Ascending aorta (tissue), 2 donors: ENCODE measurements at regions not wholly inside any gene's neighbourhood (a gene's known extent, or its start where the extent isn't known, plus 50 kb on each side); places are given as distances from the start of the nearest gene placed in this dataset.

Experiments
- DNase-seq, 2 donors: peaks; one replicate each; pipeline ENCODE4 v3.0.0-alpha.2; 2019; ENCODE audit warnings: low spot score in 2 of 2
- H3K27ac ChIP-seq, 2 donors: fragments of 200-600 bp; sonication (generic); one replicate each; pipeline ENCODE4 v1.5.1; 2016 to 2017; ENCODE audit warnings: mild to moderate bottlenecking in 1 of 2
- H3K27me3 ChIP-seq: fragments of 200-600 bp; sonication (generic); one replicate; pipeline ENCODE4 v1.5.1; 2017
- H3K36me3 ChIP-seq, 2 donors: fragments of 200-600 bp; sonication (generic); one replicate each; pipeline ENCODE4 v1.5.1; 2016
- H3K4me1 ChIP-seq, 2 donors: fragments of 200-600 bp; sonication (generic); one replicate each; pipeline ENCODE4 v1.5.1; 2016 to 2017; ENCODE audit warnings: mild to moderate bottlenecking in 1 of 2
- H3K4me3 ChIP-seq, 2 donors: fragments of 200-600 bp; sonication (generic); one replicate each; pipeline ENCODE4 v1.5.1; 2016 to 2017; ENCODE audit warnings: mild to moderate bottlenecking in 1 of 2
- H3K9me3 ChIP-seq, 2 donors: fragments of 200-600 bp; sonication (generic); one replicate each; pipeline ENCODE4 v1.5.1; 2016
- CTCF ChIP-seq, 3 experiments: fragments of 200-600 bp in 2 of 3; fragments of 450-650 bp in 1 of 3; sonication (generic) in 2 of 3; IDR thresholded peaks; one replicate each; pipeline ENCODE4 v1.5.1; 2016 to 2019; ENCODE audit warnings: antibody characterized with exemption in 3 of 3, mild to moderate bottlenecking in 1 of 3, moderate library complexity in 1 of 3
- intact Hi-C: fragments of 100-400 bp; cut with DNase I; formaldehyde crosslinking; loops from one replicate; pipeline ENCODE4 v1.15.1; 2023

GRCh38 chr12:59173695-59174094, 253.4 kb upstream of the LRIG3 start:
- Histone ChIP-seq H3K36me3 (no peaks in the 10 kb centered on the region), H3K27me3 (no peaks in the 10 kb centered on the region), H3K4me1 (no peaks in the 10 kb centered on the region), H3K9me3 (no peaks in the 10 kb centered on the region), H3K27ac (no peak overlapping the region), H3K4me3 (no peak overlapping the region)
- intact Hi-C loops: no loop called here
- DNase-seq: no peak
- TF ChIP-seq CTCF (IDR thresholded peaks at IDR 0.05): no peak

GRCh38 chr12:59168647-59169046, 248.3 kb upstream of the LRIG3 start:
- no peak for TF ChIP-seq CTCF (IDR thresholded peaks at IDR 0.05)
- intact Hi-C loops: no loop called here
- DNase-seq: no peak
- H3K4me1 ChIP-seq: no peaks in the 10 kb centered on the region
- H3K27me3 ChIP-seq: no peaks in the 10 kb centered on the region
- H3K4me3 ChIP-seq: no peak overlapping the region
- H3K36me3 ChIP-seq: no peaks in the 10 kb centered on the region
- no peaks in the 10 kb centered on the region for H3K9me3 ChIP-seq
- H3K27ac ChIP-seq: no peak overlapping the region

DNA sequence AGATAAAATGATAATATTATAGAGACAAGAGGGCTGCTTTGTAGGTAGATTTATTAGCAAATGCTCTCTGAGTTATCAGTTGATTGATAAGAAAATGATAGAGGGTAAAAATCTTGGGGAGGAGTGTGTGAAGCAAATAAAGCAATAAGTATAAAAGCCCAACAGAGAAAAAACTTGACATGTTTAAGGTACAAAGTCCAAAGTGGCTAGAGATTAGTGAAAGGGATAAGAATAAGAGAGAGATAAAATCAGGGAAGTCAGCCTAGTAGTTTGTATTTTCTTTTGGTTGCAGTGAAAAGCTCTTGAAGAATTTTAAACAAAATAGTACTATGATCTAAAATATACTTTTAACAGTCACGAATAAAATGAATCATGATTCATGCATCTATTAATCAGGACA, 246.2 kb upstream of the LRIG3 start:
- H3K27ac ChIP-seq: no peak overlapping the region
- TF ChIP-seq CTCF (IDR thresholded peaks at IDR 0.05): no peak
- no peaks in the 10 kb centered on the region for H3K36me3 ChIP-seq
- intact Hi-C loops: no loop called here
- no peaks in the 10 kb centered on the region for H3K4me1 ChIP-seq
- no peaks in the 10 kb centered on the region for H3K27me3 ChIP-seq
- no peak overlapping the region for H3K4me3 ChIP-seq
- no peak for DNase-seq
- no peaks in the 10 kb centered on the region for H3K9me3 ChIP-seq

DNA sequence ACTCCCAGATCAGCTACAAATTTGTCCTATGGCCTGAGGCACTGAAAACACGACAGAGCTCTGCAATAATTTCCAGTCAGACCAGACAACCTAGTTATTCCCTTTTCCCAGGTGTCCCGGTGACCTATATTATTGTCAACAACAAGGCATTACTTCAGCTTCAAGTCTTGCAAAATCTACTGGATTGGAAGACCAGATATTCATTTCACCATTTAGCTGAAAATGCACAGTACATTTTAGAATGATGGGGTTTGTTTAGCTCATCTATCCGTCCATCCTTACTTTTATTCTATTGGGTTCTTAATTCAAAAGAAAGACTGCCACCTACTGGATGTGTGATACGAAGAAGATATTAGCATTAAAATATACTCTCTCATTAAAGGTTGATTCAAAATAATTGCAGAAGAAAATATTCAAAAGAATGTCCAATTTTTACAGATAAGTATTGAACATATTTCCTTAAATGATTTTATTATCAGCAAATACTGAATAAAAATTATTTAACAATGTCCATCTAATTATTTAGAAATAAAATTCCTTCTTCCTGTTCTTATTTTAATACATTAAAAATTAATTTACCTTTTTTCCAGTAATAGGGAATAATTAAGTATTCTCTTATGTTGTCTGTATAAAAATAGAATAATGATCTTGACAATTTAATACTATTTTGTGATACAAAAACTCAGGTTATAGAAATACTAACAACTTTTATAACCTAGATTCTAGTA, 244.9 kb upstream of the LRIG3 start:
- Histone ChIP-seq H3K4me1 (no peaks in the 10 kb centered on the region), H3K27ac (no peak overlapping the region), H3K36me3 (no peaks in the 10 kb centered on the region), H3K4me3 (no peak overlapping the region), H3K27me3 (no peaks in the 10 kb centered on the region), H3K9me3 (no peaks in the 10 kb centered on the region)
- intact Hi-C loops: loop anchor here (1.0 kb wide), 1 partner anchor 52 kb away; no protein-coding TSS in a partner anchor
- no peak for DNase-seq
- TF ChIP-seq CTCF (IDR thresholded peaks at IDR 0.05): peak in 2 of 3 experiments; percentile 44 to 58

- Histone ChIP-seq H3K4me1 (no peaks in the 10 kb centered on the region), H3K9me3 (no peaks in the 10 kb centered on the region), H3K27ac (no peak overlapping the region), H3K4me3 (no peak overlapping the region), H3K27me3 (no peaks in the 10 kb centered on the region), H3K36me3 (no peaks in the 10 kb centered on the region)
- no peak for DNase-seq
- no peak for TF ChIP-seq CTCF (IDR thresholded peaks at IDR 0.05)
- intact Hi-C loops: no loop called here
These were observed 243.9 kb upstream of the LRIG3 start for GRCh38 chr12:59164226-59164625.
